ENCODE measurements at regions not wholly inside any gene's neighbourhood (a gene's known extent, or its start where the extent isn't known, plus 50 kb on each side); places are given as distances from the start of the nearest gene placed in this dataset.

DNA sequence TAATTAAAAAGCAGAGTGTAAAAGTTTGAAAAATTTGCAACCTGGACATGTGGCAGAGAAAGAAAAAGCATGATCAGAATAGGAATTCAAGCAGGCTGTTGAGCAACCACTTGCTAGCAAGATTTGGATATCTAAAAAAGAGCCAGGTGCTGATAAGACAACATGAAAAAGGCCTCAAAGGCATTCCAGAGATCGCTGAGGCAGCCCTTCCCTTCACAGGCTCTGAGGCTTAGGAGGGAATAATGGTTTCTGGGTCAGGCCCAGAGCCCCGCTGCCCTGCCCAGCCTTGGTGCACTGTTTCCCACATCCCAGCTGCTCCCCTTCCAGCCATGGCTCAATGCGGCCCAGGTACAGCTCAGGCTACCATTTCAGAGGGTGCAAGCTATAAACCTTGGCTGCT lies 64.1 kb upstream of the EEPD1 start:
- no peak overlapping the region for H3K27ac Mint-ChIP-seq (ENCODE audit: unreplicated experiment)
- peaks cover 29% of the 10 kb centered on the region for H3K9me3 ChIP-seq
- H3K27me3 ChIP-seq (replicated peaks; ENCODE audit: control insufficient read depth, insufficient read depth, low read length): no peaks in the 10 kb centered on the region
- H3K4me1 ChIP-seq: peaks cover 10% of the 10 kb centered on the region; the same call in 1 of the 2 replicates
- peak; percentile 33 to 55 for DNase-seq
- POLR2A ChIA-PET: no interaction called here
- H3K9me3 Mint-ChIP-seq (ENCODE audit: unreplicated experiment): peaks cover 45% of the 10 kb centered on the region
- H3K4me3 ChIP-seq (ENCODE audit: low read depth, low read length): no peak overlapping the region
- no peaks in the 10 kb centered on the region for H3K36me3 ChIP-seq (ENCODE audit: control insufficient read depth, insufficient read depth, low read length)
- H3K4me1 Mint-ChIP-seq (ENCODE audit: low read depth, unreplicated experiment): peaks cover 8% of the 10 kb centered on the region
- CTCF ChIA-PET: no interaction called here
- no peaks in the 10 kb centered on the region for H3K27me3 Mint-ChIP-seq (ENCODE audit: insufficient read depth, unreplicated experiment)
- peaks cover 5% of the 10 kb centered on the region for H3K36me3 Mint-ChIP-seq (ENCODE audit: insufficient read depth, unreplicated experiment)
- intact Hi-C loops (cut with micrococcal nuclease; ENCODE audit: unreplicated experiment): no loop called here
- BruUV-seq (replicated peaks): no TSS peak
- TF ChIP-seq, protein P1, sequence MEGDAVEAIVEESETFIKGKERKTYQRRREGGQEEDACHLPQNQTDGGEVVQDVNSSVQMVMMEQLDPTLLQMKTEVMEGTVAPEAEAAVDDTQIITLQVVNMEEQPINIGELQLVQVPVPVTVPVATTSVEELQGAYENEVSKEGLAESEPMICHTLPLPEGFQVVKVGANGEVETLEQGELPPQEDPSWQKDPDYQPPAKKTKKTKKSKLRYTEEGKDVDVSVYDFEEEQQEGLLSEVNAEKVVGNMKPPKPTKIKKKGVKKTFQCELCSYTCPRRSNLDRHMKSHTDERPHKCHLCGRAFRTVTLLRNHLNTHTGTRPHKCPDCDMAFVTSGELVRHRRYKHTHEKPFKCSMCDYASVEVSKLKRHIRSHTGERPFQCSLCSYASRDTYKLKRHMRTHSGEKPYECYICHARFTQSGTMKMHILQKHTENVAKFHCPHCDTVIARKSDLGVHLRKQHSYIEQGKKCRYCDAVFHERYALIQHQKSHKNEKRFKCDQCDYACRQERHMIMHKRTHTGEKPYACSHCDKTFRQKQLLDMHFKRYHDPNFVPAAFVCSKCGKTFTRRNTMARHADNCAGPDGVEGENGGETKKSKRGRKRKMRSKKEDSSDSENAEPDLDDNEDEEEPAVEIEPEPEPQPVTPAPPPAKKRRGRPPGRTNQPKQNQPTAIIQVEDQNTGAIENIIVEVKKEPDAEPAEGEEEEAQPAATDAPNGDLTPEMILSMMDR (IDR thresholded peaks at IDR 0.05; ENCODE audit: insufficient read depth in 1 of 2, low read depth in 1 of 2, low read length in 1 of 2, severe bottlenecking in 1 of 2, unreplicated experiment in 1 of 2): no peak
- no peak overlapping the region for H3K4me3 Mint-ChIP-seq (ENCODE audit: unreplicated experiment)

DNA sequence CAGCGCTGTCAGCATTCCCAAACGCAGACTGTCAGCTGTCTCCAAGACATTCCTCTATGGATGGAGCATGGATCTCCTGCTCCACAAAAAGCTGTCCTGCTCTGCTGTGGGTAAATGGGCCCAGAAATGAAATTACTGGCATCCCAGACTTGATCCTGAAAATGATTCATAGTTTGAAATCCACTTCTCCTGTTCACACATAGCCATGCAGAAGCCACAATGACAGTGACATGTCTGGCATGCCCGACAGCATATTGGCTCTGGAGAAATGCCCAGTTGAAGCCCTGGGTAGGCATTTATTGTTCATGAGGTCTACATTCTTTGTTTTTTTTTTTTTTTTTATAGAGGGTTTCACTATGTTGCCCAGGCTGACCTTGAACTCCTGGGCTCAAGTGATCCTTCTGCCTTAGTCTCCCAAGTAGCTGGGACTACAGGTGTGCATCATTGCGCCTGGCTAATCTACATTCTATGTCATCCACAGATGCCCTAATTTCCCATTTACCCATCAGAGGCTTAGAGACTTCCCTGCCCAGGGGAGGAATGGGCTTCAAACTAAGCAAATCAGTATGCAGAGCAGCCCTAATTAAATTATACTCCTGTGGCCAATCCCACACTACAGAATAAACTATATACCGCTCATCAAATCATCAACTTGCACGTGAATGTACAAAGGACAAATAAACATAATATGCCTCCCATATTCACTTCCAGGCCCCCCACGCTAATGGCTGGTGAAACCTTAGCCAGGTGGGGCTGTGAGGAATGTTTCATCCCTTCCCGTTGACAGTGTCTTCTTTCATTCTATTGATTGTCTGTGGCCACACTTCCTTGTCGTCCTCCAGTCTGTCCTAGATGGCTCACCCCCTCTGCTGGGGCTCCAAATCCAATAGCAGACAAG lies 61.8 kb upstream of the EEPD1 start:
- Histone ChIP-seq H3K36me3 (ENCODE audit: control insufficient read depth, insufficient read depth, low read length) (no peaks in the 10 kb centered on the region), H3K4me3 (ENCODE audit: low read depth, low read length) (no peak overlapping the region), H3K27me3 (replicated peaks; ENCODE audit: control insufficient read depth, insufficient read depth, low read length) (no peaks in the 10 kb centered on the region), H3K4me1 (peaks cover 10% of the 10 kb centered on the region; the same call in 1 of the 2 replicates), H3K9me3 (peaks cover 29% of the 10 kb centered on the region)
- ChIA-PET POLR2A (no interaction called here), CTCF (no interaction called here)
- Mint-ChIP-seq H3K27ac (ENCODE audit: unreplicated experiment) (no peak overlapping the region), H3K36me3 (ENCODE audit: insufficient read depth, unreplicated experiment) (peaks cover 5% of the 10 kb centered on the region), H3K4me1 (ENCODE audit: low read depth, unreplicated experiment) (peaks cover 8% of the 10 kb centered on the region), H3K9me3 (ENCODE audit: unreplicated experiment) (peaks cover 48% of the 10 kb centered on the region), H3K4me3 (ENCODE audit: unreplicated experiment) (no peak overlapping the region), H3K27me3 (ENCODE audit: insufficient read depth, unreplicated experiment) (peaks cover 3% of the 10 kb centered on the region)
- intact Hi-C loops (cut with micrococcal nuclease; ENCODE audit: unreplicated experiment): no loop called here
- no peak for DNase-seq
- TF ChIP-seq, protein P1 (IDR thresholded peaks at IDR 0.05; ENCODE audit: insufficient read depth in 1 of 2, low read depth in 1 of 2, low read length in 1 of 2, severe bottlenecking in 1 of 2, unreplicated experiment in 1 of 2): no peak
- BruUV-seq (replicated peaks): no TSS peak

DNA sequence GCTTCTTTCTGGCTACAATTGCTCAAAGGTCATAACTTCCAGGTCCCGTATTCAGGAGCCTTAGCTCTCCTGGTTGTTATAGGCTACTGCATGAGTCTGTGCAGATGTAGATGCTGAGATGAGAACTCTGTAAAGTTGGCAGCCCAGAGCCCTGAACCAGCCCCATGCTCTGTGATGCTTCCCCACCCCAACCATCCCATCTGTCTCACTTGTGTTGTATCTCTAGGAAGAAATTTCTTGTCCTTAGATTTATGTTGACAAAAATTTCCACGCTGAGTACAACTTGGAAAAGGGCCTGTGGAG lies 61.2 kb upstream of the EEPD1 start:
- POLR2A ChIA-PET: no interaction called here
- no peaks in the 10 kb centered on the region for H3K36me3 ChIP-seq (ENCODE audit: control insufficient read depth, insufficient read depth, low read length)
- H3K27me3 Mint-ChIP-seq (ENCODE audit: insufficient read depth, unreplicated experiment): peaks cover 3% of the 10 kb centered on the region

More for the DNA sequence above, 61.2 kb upstream of the EEPD1 start:
- H3K4me3 Mint-ChIP-seq (ENCODE audit: unreplicated experiment): no peak overlapping the region
- peaks cover 48% of the 10 kb centered on the region for H3K9me3 Mint-ChIP-seq (ENCODE audit: unreplicated experiment)
- H3K27ac Mint-ChIP-seq (ENCODE audit: unreplicated experiment): no peak overlapping the region
- H3K4me1 ChIP-seq: peaks cover 10% of the 10 kb centered on the region; the same call in 1 of the 2 replicates
- H3K4me1 Mint-ChIP-seq (ENCODE audit: low read depth, unreplicated experiment): peaks cover 8% of the 10 kb centered on the region
- CTCF ChIA-PET: no interaction called here
- H3K36me3 Mint-ChIP-seq (ENCODE audit: insufficient read depth, unreplicated experiment): peaks cover 5% of the 10 kb centered on the region
- DNase-seq: no peak
- no TSS peak for BruUV-seq (replicated peaks)
- H3K4me3 ChIP-seq (ENCODE audit: low read depth, low read length): no peak overlapping the region
- intact Hi-C loops (cut with micrococcal nuclease; ENCODE audit: unreplicated experiment): no loop called here
- H3K9me3 ChIP-seq: peaks cover 29% of the 10 kb centered on the region
- H3K27me3 ChIP-seq (replicated peaks; ENCODE audit: control insufficient read depth, insufficient read depth, low read length): no peaks in the 10 kb centered on the region; the same call in 1 of the 2 replicates
- TF ChIP-seq, protein P1 (IDR thresholded peaks at IDR 0.05; ENCODE audit: insufficient read depth in 1 of 2, low read depth in 1 of 2, low read length in 1 of 2, severe bottlenecking in 1 of 2, unreplicated experiment in 1 of 2): no peak
